ENCODE measurements at regions not wholly inside any gene's neighbourhood (a gene's known extent, or its start where the extent isn't known, plus 50 kb on each side); places are given as distances from the start of the nearest gene placed in this dataset.

GRCh38 chr9:26368241-26368640 lies 524.4 kb downstream of the CAAP1 start:
- Mint-ChIP-seq H3K4me1 (ENCODE audit: low read depth) (no peaks in the 10 kb centered on the region), H3K27me3 (no peaks in the 10 kb centered on the region), H3K27ac (no peak overlapping the region), H3K9me3 (peaks cover 12% of the 10 kb centered on the region), H3K36me3 (ENCODE audit: low read depth) (no peaks in the 10 kb centered on the region), H3K4me3 (no peak overlapping the region)
- Histone ChIP-seq H3K9me3 (ENCODE audit: control insufficient read depth in 1 of 2, insufficient read depth in 1 of 2, low read length in 2 of 2) (no peaks in the 10 kb centered on the region), H3K27ac (ENCODE audit: low read depth in 1 of 2, low read length in 2 of 2) (no peak overlapping the region), H3K36me3 (ENCODE audit: insufficient read depth, low read length) (no peaks in the 10 kb centered on the region), H3K4me1 (ENCODE audit: insufficient read depth, low read length) (no peaks in the 10 kb centered on the region), H3K4me3 (ENCODE audit: low read length) (no peak overlapping the region), H3K27me3 (ENCODE audit: control insufficient read depth in 1 of 2, insufficient read depth in 2 of 2, low read length in 2 of 2) (no peaks in the 10 kb centered on the region)
- intact Hi-C loops (cut with DNase I, micrococcal nuclease): no loop called here
- ChIA-PET POLR2A (no interaction called here), CTCF (no interaction called here)
- no peak for TF ChIP-seq CTCF (IDR thresholded peaks at IDR 0.05)
- ATAC-seq (ENCODE audit: poor library complexity) (no peak), DNase-seq (no peak)

GRCh38 chr9:26361010-26361409 lies 531.6 kb downstream of the CAAP1 start:
- ChIA-PET CTCF (no interaction called here), POLR2A (no interaction called here)
- DNase-seq: no peak
- H3K4me1 ChIP-seq (ENCODE audit: insufficient read depth, low read length): no peaks in the 10 kb centered on the region
- H3K9me3 ChIP-seq (ENCODE audit: control insufficient read depth in 1 of 2, insufficient read depth in 1 of 2, low read length in 2 of 2): peaks cover 6 to 13% of the 10 kb centered on the region in 2 experiments
- H3K36me3 ChIP-seq (ENCODE audit: insufficient read depth, low read length): no peaks in the 10 kb centered on the region
- intact Hi-C loops (cut with DNase I, micrococcal nuclease): no loop called here
- Mint-ChIP-seq H3K36me3 (ENCODE audit: low read depth) (no peaks in the 10 kb centered on the region), H3K4me1 (ENCODE audit: low read depth) (no peaks in the 10 kb centered on the region), H3K9me3 (peaks cover 10% of the 10 kb centered on the region), H3K4me3 (no peak overlapping the region), H3K27ac (no peak overlapping the region), H3K27me3 (no peaks in the 10 kb centered on the region)
- no peak overlapping the region for H3K4me3 ChIP-seq (ENCODE audit: low read length)
- H3K27ac ChIP-seq (ENCODE audit: low read depth in 1 of 2, low read length in 2 of 2): no peak overlapping the region
- H3K27me3 ChIP-seq (ENCODE audit: control insufficient read depth in 1 of 2, insufficient read depth in 2 of 2, low read length in 2 of 2): no peaks in the 10 kb centered on the region
- ATAC-seq (ENCODE audit: poor library complexity): no peak
- no peak for TF ChIP-seq CTCF (IDR thresholded peaks at IDR 0.05)

GRCh38 chr9:26358836-26359235 lies 533.8 kb downstream of the CAAP1 start:
- no peaks in the 10 kb centered on the region for H3K36me3 ChIP-seq (ENCODE audit: insufficient read depth, low read length)
- peaks cover 6 to 13% of the 10 kb centered on the region in 2 experiments for H3K9me3 ChIP-seq (ENCODE audit: control insufficient read depth in 1 of 2, insufficient read depth in 1 of 2, low read length in 2 of 2)
- no peaks in the 10 kb centered on the region for H3K4me1 ChIP-seq (ENCODE audit: insufficient read depth, low read length)
- ATAC-seq (ENCODE audit: poor library complexity) (no peak), DNase-seq (no peak)
- no peak overlapping the region for H3K27ac ChIP-seq (ENCODE audit: low read depth in 1 of 2, low read length in 2 of 2)
- peaks cover 4% of the 10 kb centered on the region for H3K9me3 Mint-ChIP-seq
- POLR2A ChIA-PET: no interaction called here
- no peak overlapping the region for H3K27ac Mint-ChIP-seq
- H3K27me3 Mint-ChIP-seq: no peaks in the 10 kb centered on the region
- no peak overlapping the region for H3K4me3 ChIP-seq (ENCODE audit: low read length)
- no peaks in the 10 kb centered on the region for H3K27me3 ChIP-seq (ENCODE audit: control insufficient read depth in 1 of 2, insufficient read depth in 2 of 2, low read length in 2 of 2)
- H3K4me1 Mint-ChIP-seq (ENCODE audit: low read depth): no peaks in the 10 kb centered on the region
- intact Hi-C loops (cut with DNase I, micrococcal nuclease): no loop called here
- TF ChIP-seq CTCF (IDR thresholded peaks at IDR 0.05): no peak
- CTCF ChIA-PET: no interaction called here
- no peaks in the 10 kb centered on the region for H3K36me3 Mint-ChIP-seq (ENCODE audit: low read depth)
- no peak overlapping the region for H3K4me3 Mint-ChIP-seq

Measured in CD4-positive, alpha-beta T cell (primary cell).